ENCODE measurements at regions not wholly inside any gene's neighbourhood (a gene's known extent, or its start where the extent isn't known, plus 50 kb on each side); places are given as distances from the start of the nearest gene placed in this dataset.
"Not testable (repeated sequence)": the region's sequence is repeated elsewhere in the genome, so short reads cannot be mapped to it uniquely, and the experiment has no call there.

GRCh38 chr13:68527167-68527566 lies 1297.0 kb upstream of the PCDH9 start:
- not testable (repeated sequence) for TF ChIP-seq HDAC2 (IDR thresholded peaks at IDR 0.05); USF1 (CRISPR knock-in tag; IDR thresholded peaks at IDR 0.05); RB1 (IDR thresholded peaks at IDR 0.05; ENCODE audit: low read depth); POLR2AphosphoS5 (IDR thresholded peaks at IDR 0.05; ENCODE audit: control insufficient read depth, insufficient read depth, low read depth, low read length); ZNF263 (CRISPR knock-in tag; IDR thresholded peaks at IDR 0.05; ENCODE audit: borderline replicate concordance); FOS (IDR thresholded peaks at IDR 0.05; ENCODE audit: extremely low read depth, insufficient read length); POLR2B (IDR thresholded peaks at IDR 0.05; ENCODE audit: low read depth, partially characterized antibody); NR2C1 (IDR thresholded peaks at IDR 0.05); NR2C1 (tag; IDR thresholded peaks at IDR 0.05); TCF7 (IDR thresholded peaks at IDR 0.05; ENCODE audit: borderline replicate concordance); E2F4 (CRISPR knock-in tag; IDR thresholded peaks at IDR 0.05; ENCODE audit: low read depth)

All from K562 (cell line).